UCSD-AML1 (cell line): ENCODE measurements at regions not wholly inside any gene's neighbourhood (a gene's known extent, or its start where the extent isn't known, plus 50 kb on each side); places are given as distances from the start of the nearest gene placed in this dataset.
A peak's percentile ranks its signal among the peaks of the same experiment; 100 is the strongest.
"Not testable (repeated sequence)": the region's sequence is repeated elsewhere in the genome, so short reads cannot be mapped to it uniquely, and the experiment has no call there.

Experiments used
- DNase-seq: peaks from one replicate; lab custom pipeline; 2025; ENCODE audit not compliant: unreplicated experiment; lab: John Stamatoyannopoulos, UW

DNA sequence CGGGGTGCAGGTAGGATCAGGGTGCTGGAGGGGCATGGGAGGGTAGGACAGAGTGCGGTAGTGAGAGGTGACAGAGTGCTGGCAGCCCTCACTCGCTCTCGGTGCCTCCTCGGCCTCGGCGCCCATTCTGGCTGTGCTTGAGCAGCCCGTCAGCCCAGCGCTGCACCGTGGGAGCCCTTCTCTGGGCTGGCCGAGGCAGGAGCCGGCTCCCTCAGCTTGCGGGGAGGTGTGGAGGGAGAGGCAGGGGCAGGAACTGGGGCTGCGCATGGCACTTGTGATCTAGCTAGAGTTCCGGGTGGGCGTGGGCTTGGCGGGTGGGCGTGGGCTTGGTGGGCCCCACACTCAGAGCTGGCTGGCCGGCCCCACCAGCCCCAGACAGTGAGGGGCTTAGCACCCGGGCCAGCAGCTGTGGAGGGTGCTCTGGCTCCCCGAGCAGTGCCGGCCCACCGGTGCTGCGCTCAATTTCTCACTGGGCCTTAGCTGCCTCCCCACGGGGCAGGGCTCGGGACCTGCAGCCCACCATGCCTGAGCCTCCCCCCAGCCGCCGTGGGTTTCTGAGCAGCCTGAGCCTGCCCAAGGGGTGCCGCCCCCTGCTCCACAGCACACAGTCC lies 112.8 kb upstream of the DUSP22 start:
- DNase-seq: no peak

DNA sequence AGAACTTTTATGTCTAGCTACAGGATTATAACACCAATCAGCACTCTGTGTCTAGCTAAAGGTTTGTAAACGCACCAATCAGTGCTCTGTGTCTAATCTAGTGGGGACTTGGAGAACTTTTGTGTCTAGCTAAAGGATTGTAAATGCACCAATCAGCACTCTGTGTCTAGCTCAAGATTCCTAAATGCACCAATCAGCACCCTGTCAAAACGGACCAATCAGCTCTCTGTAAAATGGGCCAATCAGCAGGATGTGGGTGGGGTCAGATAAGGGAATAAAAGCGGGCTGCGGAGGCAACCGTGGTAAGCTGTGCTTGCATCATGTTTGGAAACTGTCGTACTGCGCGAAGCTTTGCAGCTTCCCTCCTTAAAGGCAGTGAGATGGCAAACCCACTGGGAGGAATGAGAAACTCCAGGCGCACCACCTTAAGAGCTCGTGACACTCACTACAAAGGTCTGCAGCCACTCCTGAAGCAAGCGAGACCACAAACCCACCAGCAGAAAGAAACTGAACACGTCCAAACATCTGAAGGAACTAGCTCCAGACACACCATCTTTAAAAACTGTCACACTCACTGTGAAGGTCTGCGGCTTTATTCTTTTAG lies 112.1 kb upstream of the DUSP22 start:
- DNase-seq: not testable (repeated sequence)

DNA sequence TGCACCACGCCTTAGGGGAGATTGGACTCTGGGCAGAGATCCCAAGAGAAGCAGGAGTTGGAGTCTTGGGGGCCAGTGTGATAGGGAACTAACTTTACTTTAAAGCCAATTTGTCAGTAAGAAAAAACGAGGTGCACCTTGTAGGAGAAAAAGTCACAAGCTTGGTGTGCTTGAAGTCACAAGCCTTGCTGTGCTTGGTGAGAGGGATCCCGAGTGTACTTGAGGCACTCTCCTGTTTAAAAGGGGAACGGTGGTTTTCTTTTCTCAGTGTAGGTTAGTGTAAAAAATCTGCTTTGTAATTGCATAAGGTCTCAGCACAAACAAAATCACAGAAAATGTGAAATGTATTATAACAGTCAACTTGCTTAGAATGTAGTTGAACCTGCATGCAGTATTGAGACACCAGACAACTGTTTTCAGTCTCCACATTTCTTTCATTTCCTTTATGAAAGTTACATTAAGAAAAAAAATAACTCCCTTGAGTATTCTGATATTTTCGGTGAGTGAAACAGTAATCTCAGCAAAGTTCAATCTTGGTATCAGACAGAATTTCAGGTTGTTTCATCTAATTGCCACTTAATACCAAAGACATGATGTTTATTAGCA lies 111.1 kb upstream of the DUSP22 start:
- no peak for DNase-seq

DNA sequence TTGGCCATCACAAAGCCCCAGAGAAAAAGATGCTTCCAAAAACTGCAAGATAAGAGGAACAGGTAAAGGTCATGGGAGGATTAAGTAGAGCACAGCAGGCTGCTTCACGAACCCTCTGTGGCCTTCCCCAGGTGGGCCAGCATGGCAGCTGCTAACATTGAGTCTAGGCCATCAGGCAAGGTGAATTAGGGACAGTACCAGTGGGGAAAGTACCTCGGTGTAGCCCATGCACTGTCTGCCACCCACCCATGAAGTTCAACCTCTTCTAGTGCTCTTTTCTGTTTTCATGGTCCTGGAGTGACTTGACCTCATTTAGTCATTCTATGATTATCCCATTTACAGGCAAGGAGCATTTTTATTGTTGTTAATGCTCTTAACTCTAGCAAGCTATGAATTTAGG lies 108.6 kb upstream of the DUSP22 start:
- DNase-seq: no peak

DNA sequence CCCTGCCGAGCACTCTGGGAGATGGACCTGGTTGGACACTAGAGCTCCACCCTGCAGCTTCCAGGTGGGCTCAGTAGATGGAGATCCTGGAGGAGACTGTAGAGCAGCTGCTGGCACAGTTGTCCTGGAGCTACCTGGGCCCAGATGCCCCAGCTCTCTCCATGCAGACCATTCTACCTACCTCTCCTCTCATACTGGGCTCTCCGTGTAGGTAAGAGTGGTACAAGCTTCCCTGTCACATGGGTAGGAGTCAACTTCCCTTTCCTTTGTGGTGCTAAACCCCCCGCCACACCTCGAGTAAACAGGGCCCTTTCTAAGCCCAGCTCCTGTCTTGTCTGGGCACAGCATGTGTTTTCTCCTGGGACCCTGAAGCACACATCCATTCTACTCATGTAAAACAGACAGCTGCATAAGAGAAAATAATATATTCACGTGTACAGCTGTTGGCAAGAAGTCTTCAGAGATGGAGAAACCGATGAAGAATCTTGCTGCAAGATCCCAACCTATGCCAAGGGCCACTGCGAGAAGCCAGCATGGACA lies 108.1 kb upstream of the DUSP22 start:
- no peak for DNase-seq

DNA sequence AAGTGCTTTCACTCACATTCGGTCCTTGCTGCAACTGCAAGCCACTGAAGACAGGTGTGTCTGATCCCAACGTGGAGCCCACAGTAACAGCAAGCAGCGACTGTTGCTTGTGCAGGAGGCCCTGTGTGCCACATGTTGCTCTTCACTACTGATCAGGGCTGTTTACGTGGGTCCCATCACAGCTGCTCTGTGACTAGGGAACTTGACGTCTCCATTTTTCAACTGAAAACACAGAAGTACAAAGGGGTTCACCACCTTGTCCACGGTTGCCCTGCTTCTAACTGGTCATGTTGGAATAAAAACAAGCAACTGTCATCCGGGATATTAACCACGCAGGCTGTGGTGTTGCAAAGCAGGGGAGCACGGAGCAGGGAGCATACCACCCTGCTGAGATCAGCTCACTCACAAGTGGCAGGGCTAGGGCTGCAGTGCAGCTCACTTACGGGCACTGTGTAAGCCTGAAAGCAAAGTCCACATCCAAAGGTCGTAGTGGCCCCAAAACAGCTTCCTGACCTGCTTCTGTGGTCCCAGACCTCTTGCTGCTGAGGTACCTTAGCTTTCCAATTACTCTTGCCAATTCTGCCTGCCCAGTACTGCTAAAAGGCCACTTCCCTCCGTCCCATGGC lies 105.8 kb upstream of the DUSP22 start:
- no peak for DNase-seq

DNA sequence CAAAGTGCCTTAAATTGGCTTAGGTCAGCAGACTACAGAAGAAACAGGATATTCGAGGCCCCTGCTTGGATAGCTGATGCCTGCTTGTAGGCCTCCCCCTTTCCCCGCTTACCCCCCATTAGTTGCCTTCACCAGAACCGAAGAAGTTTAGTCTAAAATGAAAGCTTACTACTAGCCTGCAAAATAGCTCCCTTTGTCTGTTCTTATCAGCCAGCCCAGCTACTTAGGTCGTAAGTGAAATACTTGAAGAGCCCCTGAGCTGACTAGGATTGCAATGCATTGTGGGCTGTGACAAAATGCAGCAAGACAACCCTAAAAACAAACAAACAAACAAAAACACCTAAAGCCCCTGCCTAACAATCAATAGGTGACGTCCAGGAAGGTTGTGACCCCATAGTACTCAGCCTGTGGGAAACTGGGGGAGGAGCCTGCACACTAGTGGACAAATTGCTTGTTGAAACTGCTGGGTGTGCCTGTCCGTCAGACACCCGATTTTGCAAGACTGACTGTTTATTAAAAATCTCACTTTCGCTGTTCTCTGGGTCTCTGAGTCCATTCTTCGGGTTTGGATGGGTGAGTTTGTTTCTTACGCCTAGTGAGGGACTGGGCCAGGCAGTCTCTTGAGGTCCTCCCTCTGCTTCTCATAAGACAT lies 105.0 kb upstream of the DUSP22 start:
- DNase-seq: no peak

DNA sequence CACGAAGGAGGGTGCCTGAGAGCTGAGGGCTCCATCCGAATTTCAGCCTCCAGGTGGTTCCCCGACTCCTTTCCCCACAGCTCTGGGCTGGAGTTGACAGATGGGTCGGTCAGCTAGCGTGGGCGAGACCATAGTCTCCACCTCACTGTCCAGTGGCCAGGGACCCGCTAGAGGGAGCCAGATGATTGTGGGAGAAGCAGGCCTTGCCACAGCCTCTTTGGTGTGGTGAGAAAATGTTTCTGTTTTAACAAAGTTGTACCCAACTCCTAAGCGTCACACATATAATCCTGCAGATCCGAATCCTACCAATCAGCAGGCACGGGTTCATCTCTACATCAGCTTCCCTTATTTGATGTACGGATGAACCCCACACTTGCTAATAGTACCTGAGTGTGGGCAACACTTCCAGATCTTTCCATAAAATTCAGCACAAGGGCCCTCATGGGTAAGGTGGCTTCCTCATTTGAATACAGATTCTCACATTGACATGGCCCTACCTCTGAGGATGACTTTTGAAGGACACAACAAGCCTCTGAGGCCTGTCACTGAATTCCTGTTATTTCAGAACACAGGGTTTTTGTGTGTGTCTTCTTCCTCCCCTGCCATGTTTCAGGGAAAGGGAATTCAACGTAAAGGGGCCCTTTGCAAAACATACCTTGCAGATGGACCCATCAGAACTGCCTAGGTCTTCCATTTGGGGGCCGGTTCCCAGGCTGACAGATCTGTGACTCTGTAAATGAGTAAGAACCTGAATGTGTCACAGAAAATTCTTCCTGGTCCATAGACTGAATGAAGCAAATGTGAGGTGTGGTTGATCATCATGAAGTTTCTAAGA lies 103.2 kb upstream of the DUSP22 start:
- peak; percentile 84 for DNase-seq

DNA sequence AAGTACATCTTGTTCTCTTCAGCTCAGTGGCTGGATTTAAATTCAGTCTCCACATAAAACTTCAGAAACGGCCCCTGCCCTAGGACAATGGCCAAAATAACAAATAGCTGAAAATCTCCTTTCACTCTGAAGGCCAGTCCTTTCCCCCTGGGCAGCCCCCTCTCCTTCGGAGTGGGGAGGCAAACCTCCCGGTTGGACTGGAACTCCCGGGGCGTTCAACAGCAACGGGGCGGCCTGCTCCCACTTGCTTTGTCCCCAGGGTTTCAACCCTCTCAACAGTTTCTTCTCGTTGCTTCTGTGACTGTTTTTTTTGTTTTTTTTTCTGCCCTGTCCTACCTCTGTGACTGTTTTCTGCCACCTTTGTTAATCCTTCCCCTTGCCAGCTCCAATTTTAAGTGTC lies 102.6 kb upstream of the DUSP22 start:
- DNase-seq: no peak

DNA sequence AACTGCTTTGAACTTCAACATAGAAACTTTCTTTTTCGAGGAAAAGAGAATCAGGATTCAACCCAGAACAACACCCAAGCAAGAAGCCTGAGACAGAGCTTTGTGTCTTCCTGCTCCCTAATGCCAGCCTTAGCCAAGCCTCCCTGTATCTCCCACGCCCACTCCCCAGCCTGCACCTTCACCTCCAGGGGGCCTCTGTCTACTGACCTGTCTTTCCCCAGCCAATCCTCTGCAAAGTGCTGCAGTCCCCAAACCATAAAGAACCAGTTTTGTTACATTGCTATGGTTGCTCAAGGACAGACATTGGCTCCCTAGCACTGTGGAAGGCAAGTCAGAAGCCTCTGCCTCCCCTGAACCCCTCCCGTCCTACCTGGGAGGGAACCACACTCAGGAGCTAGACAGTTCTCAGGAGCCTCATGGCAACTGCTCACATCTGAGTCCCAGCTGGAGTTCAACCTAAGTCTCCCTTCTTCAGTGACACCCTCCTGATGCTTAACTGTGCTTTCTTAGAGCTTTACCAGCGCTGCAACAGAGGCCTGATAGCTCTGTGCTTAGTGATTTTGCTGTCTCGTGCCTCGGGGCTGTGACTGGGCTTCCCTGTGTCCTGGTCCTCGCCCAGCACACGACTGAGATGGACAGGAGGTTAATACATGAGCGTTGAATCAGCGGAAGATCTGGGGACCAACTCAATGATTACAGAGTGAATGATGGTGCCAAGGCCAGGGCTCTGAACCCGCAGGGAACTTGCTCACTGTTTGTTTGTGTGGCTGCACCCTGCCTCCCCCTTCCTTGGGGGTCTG lies 101.5 kb upstream of the DUSP22 start:
- DNase-seq: peak; percentile 33

DNA sequence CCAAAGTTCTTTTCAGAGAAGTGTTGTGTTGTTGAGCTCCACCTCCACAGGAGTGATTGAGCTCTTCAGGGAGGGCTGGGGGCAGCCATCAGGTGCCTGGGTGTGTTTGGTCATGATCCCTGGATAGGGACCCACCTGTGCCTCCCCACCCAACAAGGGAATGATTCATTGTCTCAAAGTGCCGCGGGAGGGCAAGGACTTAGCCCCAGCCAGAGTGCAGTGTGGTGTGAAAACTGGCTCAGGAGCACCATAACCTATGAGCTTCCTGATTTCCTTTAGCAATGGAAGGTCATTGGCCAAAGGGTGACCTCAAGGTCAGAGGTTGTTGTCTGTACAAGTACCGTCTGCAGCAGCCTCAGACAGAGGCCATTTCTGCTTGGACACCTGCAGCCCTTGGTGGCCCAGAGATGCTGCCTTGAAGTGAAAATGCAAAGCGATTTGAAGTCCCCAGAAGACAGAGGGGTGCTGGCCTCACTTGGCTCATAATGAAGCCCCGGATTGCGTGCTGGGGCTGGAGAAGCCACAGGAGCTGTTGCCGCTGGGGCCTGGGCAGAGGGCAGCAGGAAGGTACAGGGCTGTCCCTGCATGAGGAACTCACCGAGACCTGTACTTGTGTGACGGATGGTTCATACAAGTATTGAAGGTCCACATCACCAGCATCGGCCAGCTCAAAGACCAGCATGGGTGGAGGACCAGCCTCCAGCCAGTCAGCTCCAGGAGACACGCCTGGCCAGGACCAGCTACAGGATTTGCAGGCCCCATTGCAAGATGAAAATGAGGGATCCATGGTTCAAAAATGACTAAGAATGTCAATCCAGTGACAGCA lies 100.6 kb upstream of the DUSP22 start:
- DNase-seq: no peak

DNA sequence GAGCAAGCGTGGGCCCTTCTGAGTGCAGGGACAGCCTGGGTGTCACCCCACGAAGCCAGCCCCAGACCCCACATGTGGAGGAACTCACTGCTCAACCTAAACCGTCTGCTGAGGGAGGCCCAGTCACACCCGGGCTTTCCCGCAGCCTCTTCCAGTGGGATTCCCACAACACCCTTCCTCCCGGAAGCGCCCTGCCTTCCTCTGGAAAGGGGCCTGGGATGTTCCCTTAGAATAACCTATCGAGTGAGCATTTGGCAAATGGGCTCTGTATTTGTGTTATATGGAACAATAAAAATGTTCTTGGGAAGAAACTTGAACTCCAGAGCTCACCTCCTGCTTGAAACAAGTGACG lies 100.0 kb upstream of the DUSP22 start:
- DNase-seq: no peak

DNA sequence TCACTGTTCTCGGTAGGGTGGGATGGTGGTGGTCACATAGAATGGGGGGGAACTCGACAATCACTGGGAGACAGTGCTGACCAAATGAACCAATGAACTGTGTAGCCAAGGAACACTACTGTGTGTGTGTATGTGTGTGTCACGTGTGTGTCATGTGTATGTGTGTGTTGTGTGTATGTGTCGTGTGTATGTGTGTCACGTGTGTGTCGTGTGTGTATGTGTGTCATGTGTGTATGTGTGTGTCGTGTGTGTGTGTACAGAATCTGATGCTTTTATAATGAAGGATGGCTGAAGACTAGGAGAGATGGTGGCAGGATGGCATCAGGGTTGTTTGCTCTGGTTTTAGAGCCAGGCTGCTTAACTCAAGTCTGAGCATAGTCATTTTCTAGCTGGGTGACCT lies 99.1 kb upstream of the DUSP22 start:
- no peak for DNase-seq

DNA sequence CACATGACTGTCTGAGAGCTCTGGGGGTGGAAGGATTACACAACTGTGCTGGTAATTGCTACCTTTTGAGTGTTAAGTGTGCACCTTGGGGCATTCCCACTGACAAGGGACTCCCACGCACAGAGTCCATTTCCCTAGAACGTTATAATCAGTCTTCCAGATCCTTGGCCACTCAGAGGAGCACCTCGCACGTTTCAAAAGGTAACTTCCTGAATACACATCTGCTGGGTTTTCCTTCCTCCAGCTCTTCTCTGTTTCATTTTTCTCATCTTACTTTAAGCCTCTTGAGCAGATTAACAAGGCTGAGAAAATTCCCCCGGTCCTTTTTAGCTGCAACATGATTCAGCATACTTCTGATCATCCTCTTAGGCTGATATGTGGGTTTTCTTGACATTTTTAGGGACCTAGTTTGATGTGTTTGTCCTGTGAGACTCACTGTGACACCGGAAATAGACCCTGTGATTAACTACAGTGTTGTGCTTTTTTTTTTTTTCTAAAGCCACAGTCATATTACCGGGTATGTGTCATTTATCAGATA lies 98.4 kb upstream of the DUSP22 start:
- no peak for DNase-seq

DNA sequence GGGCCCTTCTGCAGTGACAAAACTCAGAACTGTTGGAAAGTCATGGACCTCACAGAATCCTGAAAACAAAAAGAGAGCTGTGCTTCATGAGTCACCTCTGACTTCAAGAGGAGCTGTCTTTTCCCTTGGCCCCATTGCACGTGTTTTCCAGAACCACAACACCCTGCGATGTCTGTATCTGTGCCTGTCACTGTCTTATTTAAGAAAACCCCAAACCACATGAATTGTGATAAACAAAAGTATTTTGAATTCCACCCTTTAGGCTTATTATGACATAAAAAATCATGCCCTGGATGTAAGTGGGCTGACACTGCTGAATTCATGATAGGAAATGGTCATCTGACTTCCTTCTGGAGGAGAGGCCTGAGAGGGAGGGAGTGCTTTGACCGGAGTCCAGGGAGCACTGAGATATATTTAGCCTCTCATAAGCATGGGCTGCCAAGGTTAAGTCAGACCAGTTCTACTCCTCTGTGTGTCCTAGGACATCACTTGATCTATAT lies 96.4 kb upstream of the DUSP22 start:
- DNase-seq: no peak

DNA sequence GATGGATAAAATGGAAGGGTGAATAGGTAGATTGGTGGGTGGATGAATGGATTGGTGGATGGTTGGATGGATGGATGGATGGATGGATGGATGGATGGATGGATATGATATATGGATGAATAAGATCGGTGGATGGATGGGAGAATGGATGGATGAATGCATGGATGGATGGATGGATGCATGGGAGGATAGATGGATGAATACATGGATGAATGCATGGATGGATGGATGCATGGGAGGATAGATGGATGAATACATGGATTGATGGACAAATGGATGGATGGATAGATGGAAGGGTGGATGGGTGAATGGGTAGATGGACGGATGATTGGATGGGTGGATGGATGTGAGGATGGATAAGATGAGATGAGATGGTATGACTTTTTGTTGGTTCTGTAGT lies 95.7 kb upstream of the DUSP22 start:
- DNase-seq: no peak

DNA sequence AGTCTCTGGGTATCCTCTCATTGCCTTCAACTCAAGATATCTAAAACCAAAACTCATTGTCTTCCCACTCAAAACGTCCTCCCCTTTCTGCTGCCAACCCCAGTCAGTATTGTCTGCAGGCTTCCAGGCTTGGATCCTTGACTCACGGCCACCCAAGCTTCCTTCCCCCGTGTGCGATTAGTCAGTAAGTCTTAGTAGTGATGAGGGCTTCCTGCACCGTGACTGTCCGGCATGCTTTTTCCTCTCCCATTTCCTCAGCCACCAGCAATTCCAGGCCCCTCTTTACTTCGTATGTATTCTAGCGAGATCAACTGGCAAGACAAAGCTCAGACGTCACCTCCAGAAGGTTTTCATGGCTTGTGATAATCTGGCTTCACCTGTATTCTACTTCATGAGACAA lies 88.6 kb upstream of the DUSP22 start:
- DNase-seq: no peak

DNA sequence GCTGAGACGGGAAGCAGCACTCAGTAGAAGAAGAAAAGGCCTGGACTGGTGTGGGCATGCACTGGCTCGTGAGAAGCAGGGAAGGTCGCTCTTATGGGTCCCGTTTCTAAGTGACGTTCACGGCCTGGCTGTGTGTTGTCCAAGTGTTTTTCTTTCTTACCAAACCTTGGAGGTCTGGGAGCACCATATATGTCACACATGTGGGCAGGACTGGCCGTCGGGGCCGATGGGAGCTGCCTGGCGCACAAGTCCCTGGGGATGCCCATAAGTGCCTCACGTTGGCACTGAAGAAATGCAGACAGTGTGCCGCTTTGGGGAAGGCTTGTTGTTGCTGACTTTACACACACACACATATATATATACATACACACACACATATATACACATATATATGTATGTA lies 86.0 kb upstream of the DUSP22 start:
- no peak for DNase-seq

DNA sequence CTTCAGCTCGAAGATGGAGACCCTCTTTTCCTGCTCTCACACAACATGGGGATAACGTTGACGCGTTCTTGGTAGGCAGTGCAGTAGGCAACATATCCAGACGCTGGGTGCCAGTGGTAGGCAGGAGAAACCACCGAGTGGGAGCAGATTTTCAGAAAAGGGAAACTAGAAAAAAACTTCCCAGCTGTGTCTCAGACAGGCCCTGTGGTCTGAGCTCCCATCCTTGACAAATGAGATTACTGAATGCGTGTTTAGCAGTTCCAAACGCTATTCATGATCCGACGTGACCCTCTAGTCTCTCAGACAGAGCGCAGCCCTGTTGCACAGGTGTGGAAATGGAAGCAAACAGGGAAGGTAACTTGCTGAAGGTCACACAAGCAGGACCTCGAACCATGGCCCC lies 83.9 kb upstream of the DUSP22 start:
- DNase-seq: no peak
